Activated CD8-positive, alpha-beta T cell treated with anti-CD3 and anti-CD28 coated beads, Interleukin-2, amount 10 ng/mL, durations not matched to agents 7 days and 5 days (primary cell): ENCODE measurements at regions not wholly inside any gene's neighbourhood (a gene's known extent, or its start where the extent isn't known, plus 50 kb on each side); places are given as distances from the start of the nearest gene placed in this dataset.

Experiments used
- ATAC-seq: fragments of 150-1000 bp; cut with Tn5 transposase; one replicate; pipeline ENCODE4 v1.10.0; 2021; ENCODE audit warnings: moderate library complexity
- CTCF ChIA-PET: fragments of 350-600 bp; sonication (Branson Sonifier 250); formaldehyde crosslinking; loops from one replicate; lab custom pipeline; 2021; ENCODE audit warnings: antibody characterized with exemption; lab: Charles Lee
- POLR2A ChIA-PET: fragments of 350-600 bp; sonication (Branson Sonifier 250); formaldehyde crosslinking; loops from one replicate; lab custom pipeline; 2021; ENCODE audit warnings: antibody characterized with exemption; lab: Charles Lee
- DNase-seq: peaks from one replicate; pipeline ENCODE4 v3.0.0-alpha.2; 2020
- H3K27ac Mint-ChIP-seq: one replicate; pipeline ENCODE4 v1.8.0; 2021; ENCODE audit warnings: mild to moderate bottlenecking, mixed read lengths
- H3K27me3 Mint-ChIP-seq: one replicate; pipeline ENCODE4 v1.8.0; 2021; ENCODE audit warnings: low read depth, mixed read lengths
- H3K36me3 Mint-ChIP-seq: one replicate; pipeline ENCODE4 v1.8.0; 2021; ENCODE audit warnings: low read depth, mixed read lengths
- H3K4me1 Mint-ChIP-seq: one replicate; pipeline ENCODE4 v1.8.0; 2021; ENCODE audit warnings: low read depth, mixed read lengths
- H3K4me3 Mint-ChIP-seq: one replicate; pipeline ENCODE4 v1.8.0; 2021; ENCODE audit warnings: mild to moderate bottlenecking, mixed read lengths
- H3K9me3 Mint-ChIP-seq: one replicate; pipeline ENCODE4 v1.8.0; 2022; ENCODE audit warnings: mixed read lengths; ENCODE audit not compliant: insufficient read depth

GRCh38 chr11:56819916-56820315, 71.4 kb upstream of the OR9G4 start:
- ATAC-seq (no peak), DNase-seq (no peak)
- H3K4me1 Mint-ChIP-seq = no peaks in the 10 kb centered on the region
- no peaks in the 10 kb centered on the region for H3K36me3 Mint-ChIP-seq
- no peak overlapping the region for H3K4me3 Mint-ChIP-seq
- no peak overlapping the region for H3K27ac Mint-ChIP-seq
- ChIA-PET POLR2A (no interaction called here), CTCF (no interaction called here)
- no peaks in the 10 kb centered on the region for H3K27me3 Mint-ChIP-seq
- no peaks in the 10 kb centered on the region for H3K9me3 Mint-ChIP-seq

- ATAC-seq (no peak), DNase-seq (no peak)
- no peaks in the 10 kb centered on the region for H3K4me1 Mint-ChIP-seq
- no peak overlapping the region for H3K27ac Mint-ChIP-seq
- H3K9me3 Mint-ChIP-seq = no peaks in the 10 kb centered on the region
- CTCF ChIA-PET = no interaction called here
- POLR2A ChIA-PET = no interaction called here
- no peak overlapping the region for H3K4me3 Mint-ChIP-seq
- H3K36me3 Mint-ChIP-seq = no peaks in the 10 kb centered on the region
- no peaks in the 10 kb centered on the region for H3K27me3 Mint-ChIP-seq
Observed at GRCh38 chr11:56817661-56818060, 69.2 kb upstream of the OR9G4 start.

GRCh38 chr11:56816259-56816658, 67.8 kb upstream of the OR9G4 start:
- ChIA-PET POLR2A (no interaction called here), CTCF (no interaction called here)
- H3K4me1 Mint-ChIP-seq = no peaks in the 10 kb centered on the region
- no peaks in the 10 kb centered on the region for H3K9me3 Mint-ChIP-seq
- ATAC-seq (no peak), DNase-seq (no peak)
- no peaks in the 10 kb centered on the region for H3K36me3 Mint-ChIP-seq
- no peak overlapping the region for H3K27ac Mint-ChIP-seq
- H3K4me3 Mint-ChIP-seq = no peak overlapping the region
- no peaks in the 10 kb centered on the region for H3K27me3 Mint-ChIP-seq

DNA sequence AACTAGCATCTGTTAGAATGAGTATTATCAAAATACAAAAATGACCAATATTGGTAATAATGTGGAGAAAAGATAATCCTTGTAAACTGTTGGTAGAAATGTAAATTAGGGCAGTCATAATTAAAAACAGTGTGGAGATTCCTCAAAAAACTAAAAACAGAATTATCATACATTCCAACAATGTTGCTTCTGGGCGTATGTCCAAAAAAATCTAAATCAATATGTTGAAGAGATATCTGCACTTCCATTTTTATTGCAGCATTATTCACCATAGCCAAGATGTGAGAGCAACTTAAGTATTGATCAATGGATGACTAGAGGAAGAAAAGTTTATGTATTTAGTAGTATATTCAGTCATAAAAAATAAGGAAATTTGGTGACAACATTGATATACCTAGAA, 59.8 kb upstream of the OR9G4 start:
- H3K4me1 Mint-ChIP-seq = no peaks in the 10 kb centered on the region
- DNase-seq (no peak), ATAC-seq (no peak)
- ChIA-PET POLR2A (no interaction called here), CTCF (no interaction called here)
- no peaks in the 10 kb centered on the region for H3K27me3 Mint-ChIP-seq
- no peaks in the 10 kb centered on the region for H3K36me3 Mint-ChIP-seq
- no peak overlapping the region for H3K27ac Mint-ChIP-seq
- H3K9me3 Mint-ChIP-seq = peaks cover 8% of the 10 kb centered on the region
- H3K4me3 Mint-ChIP-seq = no peak overlapping the region

GRCh38 chr11:56799691-56800210, 51.3 kb upstream of the OR9G4 start:
- no peaks in the 10 kb centered on the region for H3K9me3 Mint-ChIP-seq
- no peak overlapping the region for H3K27ac Mint-ChIP-seq
- no peak for DNase-seq
- no peaks in the 10 kb centered on the region for H3K4me1 Mint-ChIP-seq
- ATAC-seq = no peak
- ChIA-PET POLR2A (no interaction called here), CTCF (no interaction called here)
- H3K36me3 Mint-ChIP-seq = no peaks in the 10 kb centered on the region
- no peaks in the 10 kb centered on the region for H3K27me3 Mint-ChIP-seq
- no peak overlapping the region for H3K4me3 Mint-ChIP-seq
